ENCODE measurements at regions not wholly inside any gene's neighbourhood (a gene's known extent, or its start where the extent isn't known, plus 50 kb on each side); places are given as distances from the start of the nearest gene placed in this dataset.

GRCh38 chr6:97658090-97658489, 375.1 kb upstream of the MMS22L start:
- no peak for DNase-seq (ENCODE audit: low read depth in 2 of 2)
- no peak for TF ChIP-seq CTCF (IDR thresholded peaks at IDR 0.05; ENCODE audit: low read depth, low read length)
- H3K4me3 ChIP-seq (replicated peaks in 1 of 2; ENCODE audit: low read depth in 2 of 2, low read length in 2 of 2): no peak overlapping the region

GRCh38 chr6:97663252-97663651, 380.2 kb upstream of the MMS22L start:
- no peak for TF ChIP-seq CTCF (IDR thresholded peaks at IDR 0.05; ENCODE audit: low read depth, low read length)
- H3K4me3 ChIP-seq (replicated peaks in 1 of 2; ENCODE audit: low read depth in 2 of 2, low read length in 2 of 2): no peak overlapping the region
- DNase-seq (ENCODE audit: low read depth in 2 of 2): no peak

- DNase-seq (ENCODE audit: low read depth in 2 of 2): no peak
- no peak overlapping the region for H3K4me3 ChIP-seq (replicated peaks in 1 of 2; ENCODE audit: low read depth in 2 of 2, low read length in 2 of 2)
- no peak for TF ChIP-seq CTCF (IDR thresholded peaks at IDR 0.05; ENCODE audit: low read depth, low read length)
Measured at GRCh38 chr6:97665446-97665845, 382.4 kb upstream of the MMS22L start.

GRCh38 chr6:97666889-97667288, 383.9 kb upstream of the MMS22L start:
- DNase-seq (ENCODE audit: low read depth in 2 of 2): no peak
- no peak overlapping the region for H3K4me3 ChIP-seq (replicated peaks in 1 of 2; ENCODE audit: low read depth in 2 of 2, low read length in 2 of 2)
- TF ChIP-seq CTCF (IDR thresholded peaks at IDR 0.05; ENCODE audit: low read depth, low read length): no peak

- H3K4me3 ChIP-seq (replicated peaks in 1 of 2; ENCODE audit: low read depth in 2 of 2, low read length in 2 of 2): no peak overlapping the region
- peak in 1 of 2 donors; percentile 1 for DNase-seq (ENCODE audit: low read depth in 2 of 2)
- TF ChIP-seq CTCF (IDR thresholded peaks at IDR 0.05; ENCODE audit: low read depth, low read length): no peak
Measured at GRCh38 chr6:97668716-97669115, 385.7 kb upstream of the MMS22L start.

- peak in 1 of 2 donors; percentile 27 for DNase-seq (ENCODE audit: low read depth in 2 of 2)
- TF ChIP-seq CTCF (IDR thresholded peaks at IDR 0.05; ENCODE audit: low read depth, low read length): no peak
- H3K4me3 ChIP-seq (replicated peaks in 1 of 2; ENCODE audit: low read depth in 2 of 2, low read length in 2 of 2): peak overlapping the region in 1 of 2 donors; percentile 37
Measured at GRCh38 chr6:97669191-97670031, 386.4 kb upstream of the MMS22L start.
